HepG2 (cell line): ENCODE measurements at regions not wholly inside any gene's neighbourhood (a gene's known extent, or its start where the extent isn't known, plus 50 kb on each side); places are given as distances from the start of the nearest gene placed in this dataset.

ENCODE experiments used
- ATAC-seq: fragments of 200-7000 bp; cut with Tn5 transposase; 3 replicates; pipeline ENCODE4 v1.9.1; 2020; ENCODE audit warnings: mild to moderate bottlenecking, moderate library complexity
- BruUV-seq: library from RNA; stranded (reverse); fragments of 400-500 nt; replicated peaks from 2 replicates; lab custom pipeline; 2021; lab: Mats Ljungman, UMichigan
- CTCF ChIA-PET: fragments of 300-600 bp; formaldehyde crosslinking; extraction: SDS; loops from one replicate; lab custom pipeline; 2021; ENCODE audit warnings: low total read pairs, inconsistent platforms, low intra/inter-chr PET ratio; lab: Yijun Ruan, JAX
- POLR2A ChIA-PET: fragments of 350-600 bp; sonication (Branson Sonifier 250); formaldehyde crosslinking; loops from one replicate; lab custom pipeline; 2020; ENCODE audit warnings: antibody characterized with exemption, inconsistent platforms; lab: Yijun Ruan, JAX
- DNase-seq: peaks from one replicate; pipeline ENCODE4 v3.0.0-alpha.2; 2015; ENCODE audit warnings: low spot score
- FAIRE-seq: peaks from 3 replicates; lab custom pipeline; 2011; peaks lifted over from hg19 to GRCh38; lab: Jason Lieb, UNC
- H2AFZ ChIP-seq: one replicate; pipeline ENCODE4 v1.6.1; 2011; ENCODE audit warnings: low read length, inconsistent platforms
- H3K27ac ChIP-seq: fragments of 300-600 bp; 3 replicates; pipeline ENCODE4 v1.8.0; 2011; ENCODE audit warnings: mixed run types, mild to moderate bottlenecking, mixed read lengths, low read length, inconsistent platforms; ENCODE audit not compliant: insufficient read depth; ENCODE audit errors: extremely low read length
- H3K27me3 ChIP-seq, 2 experiments: fragments of 200-600 bp in 1 of 2; 2 replicates in 1 of 2; 3 replicates in 1 of 2; pipeline versions ENCODE4 v1.6.0 to v1.8.0; 2011; ENCODE audit warnings: low read length in 2 of 2, mild to moderate bottlenecking in 2 of 2, moderate library complexity in 2 of 2, inconsistent platforms in 1 of 2; ENCODE audit not compliant: insufficient read depth in 2 of 2, control insufficient read depth in 1 of 2
- H3K36me3 ChIP-seq, 2 experiments: fragments of 200-600 bp in 1 of 2; replicated peaks in 1 of 2; 2 replicates in 1 of 2; 3 replicates in 1 of 2; pipeline versions ENCODE4 v1.5.1 to v1.8.0; 2011; ENCODE audit warnings: low read length in 2 of 2, inconsistent platforms in 1 of 2; ENCODE audit not compliant: insufficient read depth in 2 of 2, control insufficient read depth in 1 of 2
- H3K4me1 ChIP-seq: 2 replicates; pipeline ENCODE4 v1.5.1; 2012; ENCODE audit warnings: low read length, inconsistent platforms; ENCODE audit not compliant: insufficient read depth
- H3K4me2 ChIP-seq: 2 replicates; pipeline ENCODE4 v1.6.0; 2011; ENCODE audit warnings: low read depth, low read length, inconsistent platforms
- H3K4me3 ChIP-seq, 3 experiments: fragments of 200-600 bp in 1 of 3; sonication (generic), shearing (Covaris generic) in 1 of 3; replicated peaks in 1 of 3; 2 replicates each; pipeline ENCODE4 v1.5.1; 2011 to 2016; ENCODE audit warnings: low read length in 3 of 3, inconsistent platforms in 2 of 3, low read depth in 2 of 3, mild to moderate bottlenecking in 2 of 3, control low read depth in 1 of 3, mixed read lengths in 1 of 3; ENCODE audit not compliant: insufficient read depth in 1 of 3
- H3K79me2 ChIP-seq: one replicate; pipeline ENCODE4 v1.6.1; 2011; ENCODE audit warnings: low read length, inconsistent platforms; ENCODE audit not compliant: insufficient read depth
- H3K9ac ChIP-seq: 2 replicates; pipeline ENCODE4 v1.6.0; 2011; ENCODE audit warnings: mild to moderate bottlenecking, low read depth, low read length, inconsistent platforms; ENCODE audit not compliant: insufficient read depth
- H3K9me3 ChIP-seq: 2 replicates; pipeline ENCODE4 v1.5.1; 2012; ENCODE audit warnings: mild to moderate bottlenecking, low read length
- H4K20me1 ChIP-seq: 2 replicates; pipeline ENCODE4 v1.6.0; 2011; ENCODE audit warnings: inconsistent platforms, mild to moderate bottlenecking, low read length, moderate library complexity; ENCODE audit not compliant: insufficient read depth
- FOSL2 ChIP-seq: sonication (generic); formaldehyde crosslinking; IDR thresholded peaks from 2 replicates; pipeline ENCODE4 v1.4.0; 2020; ENCODE audit warnings: missing genetic modification reagents
- FOXC1 ChIP-seq: sonication (generic); formaldehyde crosslinking; IDR thresholded peaks from 2 replicates; pipeline ENCODE4 v1.8.0; 2022; ENCODE audit warnings: mild to moderate bottlenecking, missing genetic modification reagents, borderline replicate concordance
- KAT8 ChIP-seq: IDR thresholded peaks from 2 replicates; pipeline ENCODE4 v1.6.1; 2016; ENCODE audit warnings: missing genetic modification reagents, missing compliant biosample characterization
- KLF16 ChIP-seq, 2 experiments: sonication (generic) in 1 of 2; formaldehyde crosslinking in 1 of 2; IDR thresholded peaks; 2 replicates each; pipeline versions ENCODE4 v1.6.1 to v1.8.0; 2016 to 2023; ENCODE audit warnings: missing genetic modification reagents in 2 of 2, missing compliant biosample characterization in 1 of 2
- ZSCAN12 ChIP-seq: sonication (generic); formaldehyde crosslinking; IDR thresholded peaks from 2 replicates; pipeline ENCODE4 v1.9.0; 2021; ENCODE audit warnings: mild to moderate bottlenecking, missing genetic modification reagents
- WGBS: methylation state at CpG from one replicate; pipeline ENCODE4 v1.1.6; 2017; ENCODE audit warnings: low lambda C conversion rate; 5-methylcytosine and 5-hydroxymethylcytosine counted together
- in situ Hi-C: cut with HindIII; loops from 2 replicates; pipeline ENCODE4 v1.10.0; 2017; ENCODE audit warnings: low pct_unique_long_range_greater_than_20kb; ENCODE audit not compliant: extremely low pct_ligation_motif_present
- intact Hi-C: fragments of 100-400 bp; cut with micrococcal nuclease; formaldehyde crosslinking; loops from one replicate; pipeline ENCODE4 v1.10.0; 2022; ENCODE audit not compliant: unreplicated experiment
- TF ChIP-seq, protein P1 (sequence below): sonication (generic); formaldehyde crosslinking; IDR thresholded peaks from 2 replicates; pipeline ENCODE4 v1.5.1; 2020; ENCODE audit warnings: missing genetic modification reagents, mild to moderate bottlenecking, borderline replicate concordance
- TF ChIP-seq, protein P2 (sequence below): IDR thresholded peaks from 2 replicates; pipeline ENCODE4 v1.6.1; 2016; ENCODE audit warnings: mild to moderate bottlenecking, missing biosample characterization, missing genetic modification reagents

DNA sequence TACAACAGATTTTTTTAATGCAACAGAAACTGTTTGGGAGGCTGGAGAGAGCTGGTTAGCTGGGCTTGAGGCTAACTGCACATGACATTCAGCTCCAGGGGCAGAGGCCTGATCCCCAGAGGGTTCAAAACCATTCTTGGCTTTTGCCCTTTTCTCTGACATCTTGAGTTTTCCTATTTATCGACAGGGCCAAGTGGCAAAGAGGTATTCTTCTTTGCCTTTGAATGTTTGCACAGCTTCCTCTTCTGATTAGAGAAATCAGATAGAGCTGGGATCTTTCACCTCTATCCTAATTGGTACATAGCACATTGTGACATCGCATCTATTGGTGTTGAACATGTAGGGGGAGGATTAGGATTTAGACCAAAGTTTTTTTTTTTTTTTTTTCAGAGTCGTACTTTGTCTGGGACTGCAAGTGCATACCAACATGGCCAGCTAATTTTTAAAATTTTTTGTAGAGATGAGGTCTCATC, 143.7 kb downstream of the ACTBL2 start:
- BruUV-seq, result no TSS peak
- Histone ChIP-seq H3K79me2 (no peaks in the 10 kb centered on the region), H3K27ac (no peak overlapping the region), H3K4me1 (peaks cover 22% of the 10 kb centered on the region), H3K4me3 (no peak overlapping the region), H3K4me2 (no peak overlapping the region), H3K36me3 (no peaks in the 10 kb centered on the region), H3K9ac (no peak overlapping the region), H2AFZ (no peak overlapping the region), H4K20me1 (no peaks in the 10 kb centered on the region), H3K9me3 (no peaks in the 10 kb centered on the region), H3K27me3 (no peaks in the 10 kb centered on the region)
- no peak for TF ChIP-seq KLF16 (CRISPR knock-in tag; IDR thresholded peaks at IDR 0.05)
- TF ChIP-seq, protein P1, sequence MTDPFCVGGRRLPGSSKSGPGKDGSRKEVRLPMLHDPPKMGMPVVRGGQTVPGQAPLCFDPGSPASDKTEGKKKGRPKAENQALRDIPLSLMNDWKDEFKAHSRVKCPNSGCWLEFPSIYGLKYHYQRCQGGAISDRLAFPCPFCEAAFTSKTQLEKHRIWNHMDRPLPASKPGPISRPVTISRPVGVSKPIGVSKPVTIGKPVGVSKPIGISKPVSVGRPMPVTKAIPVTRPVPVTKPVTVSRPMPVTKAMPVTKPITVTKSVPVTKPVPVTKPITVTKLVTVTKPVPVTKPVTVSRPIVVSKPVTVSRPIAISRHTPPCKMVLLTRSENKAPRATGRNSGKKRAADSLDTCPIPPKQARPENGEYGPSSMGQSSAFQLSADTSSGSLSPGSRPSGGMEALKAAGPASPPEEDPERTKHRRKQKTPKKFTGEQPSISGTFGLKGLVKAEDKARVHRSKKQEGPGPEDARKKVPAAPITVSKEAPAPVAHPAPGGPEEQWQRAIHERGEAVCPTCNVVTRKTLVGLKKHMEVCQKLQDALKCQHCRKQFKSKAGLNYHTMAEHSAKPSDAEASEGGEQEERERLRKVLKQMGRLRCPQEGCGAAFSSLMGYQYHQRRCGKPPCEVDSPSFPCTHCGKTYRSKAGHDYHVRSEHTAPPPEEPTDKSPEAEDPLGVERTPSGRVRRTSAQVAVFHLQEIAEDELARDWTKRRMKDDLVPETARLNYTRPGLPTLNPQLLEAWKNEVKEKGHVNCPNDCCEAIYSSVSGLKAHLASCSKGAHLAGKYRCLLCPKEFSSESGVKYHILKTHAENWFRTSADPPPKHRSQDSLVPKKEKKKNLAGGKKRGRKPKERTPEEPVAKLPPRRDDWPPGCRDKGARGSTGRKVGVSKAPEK (CRISPR knock-in tag), result no peak
- TF ChIP-seq, protein P2, sequence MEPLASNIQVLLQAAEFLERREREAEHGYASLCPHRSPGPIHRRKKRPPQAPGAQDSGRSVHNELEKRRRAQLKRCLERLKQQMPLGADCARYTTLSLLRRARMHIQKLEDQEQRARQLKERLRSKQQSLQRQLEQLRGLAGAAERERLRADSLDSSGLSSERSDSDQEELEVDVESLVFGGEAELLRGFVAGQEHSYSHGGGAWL, result no peak
- TF ChIP-seq FOXC1, result no peak
- no peak for TF ChIP-seq KAT8 (CRISPR knock-in tag)
- TF ChIP-seq FOSL2 (CRISPR knock-in tag), result no peak
- TF ChIP-seq ZSCAN12, result no peak
- WGBS, result 1% methylated on average over 3 of the region's 3 CpGs
- DNase-seq (no peak), FAIRE-seq (no peak), ATAC-seq (no peak)
- in situ Hi-C loops, result no loop called here
- intact Hi-C loops, result loop anchor here (1.0 kb wide), 1 partner anchor 94 kb away; no protein-coding TSS in a partner anchor
- CTCF ChIA-PET, result no interaction called here
- POLR2A ChIA-PET, result no interaction called here
